ENCODE measurements at regions not wholly inside any gene's neighbourhood (a gene's known extent, or its start where the extent isn't known, plus 50 kb on each side); places are given as distances from the start of the nearest gene placed in this dataset.

DNA sequence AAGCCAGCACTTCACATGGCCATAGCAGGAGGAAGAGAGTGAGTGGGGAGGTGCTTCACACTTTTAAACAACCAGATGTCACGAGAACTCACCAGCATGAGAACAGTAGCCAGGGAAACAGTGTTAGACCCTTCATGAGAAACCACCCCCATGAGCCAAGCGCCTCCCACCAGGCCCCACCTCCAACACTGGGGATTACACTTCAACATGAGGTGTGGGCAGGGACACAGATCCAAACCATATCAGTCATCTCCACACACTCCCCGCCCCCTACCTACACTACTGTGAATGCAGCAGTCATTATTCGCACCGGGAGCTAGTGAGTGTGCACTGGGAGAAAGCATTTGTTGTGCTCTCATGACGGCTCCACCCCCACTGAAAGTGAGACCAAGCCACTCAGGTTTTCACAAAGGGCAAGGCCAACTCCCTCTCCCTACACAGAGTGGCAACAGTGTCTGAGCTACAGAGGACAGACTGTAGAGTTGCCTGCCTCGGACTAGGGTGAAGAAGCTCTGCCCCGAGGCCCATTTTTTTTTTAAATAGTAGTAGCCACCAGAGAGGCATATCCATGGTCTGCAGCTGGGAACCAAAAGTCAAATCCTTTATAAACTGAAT, 125.6 kb downstream of the BARHL2 start:
- Histone ChIP-seq H3K4me1 (no peaks in the 10 kb centered on the region), H3K27me3 (no peaks in the 10 kb centered on the region), H3K27ac (no peak overlapping the region), H3K9me3 (peaks cover 0 to 18% (median 14%) of the 10 kb centered on the region in 3 donors), H3K4me3 (no peak overlapping the region), H3K36me3 (no peaks in the 10 kb centered on the region)
- intact Hi-C loops (cut with DNase I; ENCODE audit: low total_unique reads), result no loop called here
- no peak for DNase-seq
- TF ChIP-seq, protein P1, sequence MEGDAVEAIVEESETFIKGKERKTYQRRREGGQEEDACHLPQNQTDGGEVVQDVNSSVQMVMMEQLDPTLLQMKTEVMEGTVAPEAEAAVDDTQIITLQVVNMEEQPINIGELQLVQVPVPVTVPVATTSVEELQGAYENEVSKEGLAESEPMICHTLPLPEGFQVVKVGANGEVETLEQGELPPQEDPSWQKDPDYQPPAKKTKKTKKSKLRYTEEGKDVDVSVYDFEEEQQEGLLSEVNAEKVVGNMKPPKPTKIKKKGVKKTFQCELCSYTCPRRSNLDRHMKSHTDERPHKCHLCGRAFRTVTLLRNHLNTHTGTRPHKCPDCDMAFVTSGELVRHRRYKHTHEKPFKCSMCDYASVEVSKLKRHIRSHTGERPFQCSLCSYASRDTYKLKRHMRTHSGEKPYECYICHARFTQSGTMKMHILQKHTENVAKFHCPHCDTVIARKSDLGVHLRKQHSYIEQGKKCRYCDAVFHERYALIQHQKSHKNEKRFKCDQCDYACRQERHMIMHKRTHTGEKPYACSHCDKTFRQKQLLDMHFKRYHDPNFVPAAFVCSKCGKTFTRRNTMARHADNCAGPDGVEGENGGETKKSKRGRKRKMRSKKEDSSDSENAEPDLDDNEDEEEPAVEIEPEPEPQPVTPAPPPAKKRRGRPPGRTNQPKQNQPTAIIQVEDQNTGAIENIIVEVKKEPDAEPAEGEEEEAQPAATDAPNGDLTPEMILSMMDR (IDR thresholded peaks at IDR 0.05), result no peak

DNA sequence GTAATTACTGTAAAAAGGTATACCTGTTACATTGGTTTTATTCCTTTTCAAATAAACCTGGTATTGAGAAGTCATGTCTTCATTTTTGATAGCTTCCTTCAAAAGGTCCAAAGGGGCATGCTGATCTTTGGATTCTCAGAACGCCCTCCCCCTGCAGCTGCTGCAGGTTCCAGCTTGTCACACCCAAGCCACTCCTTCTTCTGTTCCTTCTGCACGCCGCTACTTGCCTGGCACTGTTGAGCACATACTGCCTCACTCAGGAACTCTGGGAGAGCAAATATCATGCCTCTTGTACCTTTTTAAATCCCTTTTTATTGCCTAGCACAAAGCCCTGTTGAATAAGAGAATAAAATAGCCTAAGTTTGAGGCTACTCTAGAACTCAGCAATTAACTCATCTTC, 136.9 kb downstream of the BARHL2 start:
- intact Hi-C loops (cut with DNase I; ENCODE audit: low total_unique reads), result no loop called here
- DNase-seq, result no peak
- Histone ChIP-seq H3K4me3 (no peak overlapping the region), H3K36me3 (no peaks in the 10 kb centered on the region), H3K27me3 (no peaks in the 10 kb centered on the region), H3K27ac (no peak overlapping the region), H3K4me1 (peaks cover 0 to 10% (median 0%) of the 10 kb centered on the region in 4 donors), H3K9me3 (no peaks in the 10 kb centered on the region)
- TF ChIP-seq, protein P1 (IDR thresholded peaks at IDR 0.05), result no peak

DNA sequence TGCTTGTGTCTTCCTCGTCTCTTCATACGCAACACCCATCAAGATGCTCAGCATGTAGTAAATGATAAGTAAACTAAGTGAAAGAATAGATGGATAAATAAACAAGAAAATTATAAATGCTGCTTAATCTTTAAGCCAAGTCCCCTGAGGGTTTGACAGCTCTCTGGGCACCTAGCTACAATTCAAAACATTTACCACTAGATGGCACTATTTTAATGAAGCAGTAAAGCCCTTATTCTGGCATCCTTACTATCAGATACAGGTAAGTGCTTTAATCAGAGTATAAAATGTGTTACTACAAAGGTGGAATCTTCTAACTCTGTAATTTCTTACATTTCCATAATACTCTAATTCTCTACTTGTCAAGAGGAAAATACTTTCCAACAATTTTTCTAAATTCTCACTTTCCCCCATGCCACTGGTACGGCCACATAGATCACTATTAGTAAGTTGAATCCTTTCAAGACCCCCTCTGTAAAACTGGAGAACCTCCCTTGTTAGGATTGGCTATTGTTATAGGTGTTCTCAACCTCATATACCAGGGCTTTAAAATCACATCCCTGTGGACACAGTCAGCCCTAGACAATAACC, 137.8 kb downstream of the BARHL2 start:
- no peak for DNase-seq
- no peaks in the 10 kb centered on the region for H3K9me3 ChIP-seq
- no peak overlapping the region for H3K27ac ChIP-seq
- TF ChIP-seq, protein P1 (IDR thresholded peaks at IDR 0.05), result peak; percentile 39 to 56
- no peaks in the 10 kb centered on the region for H3K36me3 ChIP-seq
- no peaks in the 10 kb centered on the region for H3K27me3 ChIP-seq
- H3K4me1 ChIP-seq, result peaks cover 0 to 10% (median 0%) of the 10 kb centered on the region in 4 donors
- no peak overlapping the region for H3K4me3 ChIP-seq
- intact Hi-C loops (cut with DNase I; ENCODE audit: low total_unique reads), result loop anchor here (10.0 kb wide), 1 partner anchor 255 kb away; no protein-coding TSS in a partner anchor

DNA sequence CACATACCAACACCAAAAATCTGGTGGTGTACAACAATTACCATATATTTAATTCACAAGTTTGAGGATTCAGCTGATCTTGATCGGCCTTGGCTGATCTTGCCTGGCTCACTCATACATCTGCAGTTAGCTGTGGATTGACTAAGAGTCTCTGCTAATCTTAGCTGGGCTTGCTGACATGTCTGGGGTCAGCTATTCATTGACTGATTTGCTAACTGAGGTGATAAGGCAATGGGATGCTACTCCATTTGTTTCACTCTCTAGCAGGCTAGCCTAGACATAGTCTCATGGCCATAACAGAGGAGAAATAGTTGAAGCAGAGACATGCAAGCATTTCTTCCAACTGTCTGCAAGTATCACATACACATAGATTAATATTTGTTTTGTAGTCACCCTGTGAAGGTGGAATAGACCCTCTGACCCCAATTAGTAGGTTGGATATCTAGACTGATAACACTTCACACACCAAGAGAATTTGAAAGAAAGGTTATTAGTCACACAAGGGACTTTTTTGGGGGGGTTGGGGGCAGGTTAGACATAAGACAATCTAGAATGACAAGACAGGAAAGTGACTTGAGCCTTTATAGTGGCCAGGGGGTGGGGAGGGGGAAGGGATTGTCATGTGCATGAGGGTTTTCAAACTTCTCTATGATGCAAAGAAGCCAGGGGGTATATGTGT, 142.3 kb downstream of the BARHL2 start:
- TF ChIP-seq, protein P1 (IDR thresholded peaks at IDR 0.05), result no peak
- DNase-seq, result no peak
- no peak overlapping the region for H3K27ac ChIP-seq
- no peaks in the 10 kb centered on the region for H3K9me3 ChIP-seq
- intact Hi-C loops (cut with DNase I; ENCODE audit: low total_unique reads), result loop anchor here (10.0 kb wide), 1 partner anchor 250 kb away; no protein-coding TSS in a partner anchor
- H3K4me3 ChIP-seq, result no peak overlapping the region
- H3K4me1 ChIP-seq, result peaks cover 0 to 10% (median 0%) of the 10 kb centered on the region in 4 donors
- no peaks in the 10 kb centered on the region for H3K27me3 ChIP-seq
- no peaks in the 10 kb centered on the region for H3K36me3 ChIP-seq

DNA sequence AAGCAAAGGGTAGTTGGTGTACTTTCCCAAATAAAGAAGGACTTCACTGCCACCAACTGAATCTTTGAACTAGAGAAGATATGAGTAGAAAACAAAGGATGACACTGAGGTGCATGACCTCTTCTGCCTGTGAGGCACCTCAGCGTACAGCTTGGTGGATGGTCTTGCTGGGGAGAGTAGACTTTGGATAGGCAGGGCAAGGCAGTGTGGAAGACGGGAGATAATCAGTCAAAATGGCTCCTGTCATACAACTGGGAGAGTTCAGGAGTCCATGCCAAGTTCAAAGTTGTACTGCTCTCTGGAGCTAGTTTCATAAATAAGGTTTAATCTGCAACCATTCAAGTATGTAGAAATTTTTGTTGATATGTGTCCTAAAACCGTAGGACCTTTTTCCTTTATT, 143.4 kb downstream of the BARHL2 start:
- DNase-seq, result no peak
- Histone ChIP-seq H3K9me3 (no peaks in the 10 kb centered on the region), H3K27ac (no peak overlapping the region), H3K4me3 (no peak overlapping the region), H3K27me3 (no peaks in the 10 kb centered on the region), H3K36me3 (no peaks in the 10 kb centered on the region), H3K4me1 (peaks cover 0 to 10% (median 0%) of the 10 kb centered on the region in 4 donors)
- TF ChIP-seq, protein P1 (IDR thresholded peaks at IDR 0.05), result no peak
- intact Hi-C loops (cut with DNase I; ENCODE audit: low total_unique reads), result loop anchor here (10.0 kb wide), 1 partner anchor 249 kb away; no protein-coding TSS in a partner anchor

Data from tibial artery (tissue), 4 donors.